ENCODE measurements at regions not wholly inside any gene's neighbourhood (a gene's known extent, or its start where the extent isn't known, plus 50 kb on each side); places are given as distances from the start of the nearest gene placed in this dataset.

- Histone ChIP-seq H3K27ac (ENCODE audit: low read depth, low read length) (no peak overlapping the region), H3K36me3 (ENCODE audit: insufficient read depth, low read length) (no peaks in the 10 kb centered on the region), H3K4me2 (ENCODE audit: low read length) (no peak overlapping the region), H3K79me2 (ENCODE audit: insufficient read depth, low read length) (no peaks in the 10 kb centered on the region), H4K20me1 (ENCODE audit: insufficient read depth, low read length) (no peaks in the 10 kb centered on the region), H3K9me3 (ENCODE audit: insufficient read depth, low read depth, low read length) (no peaks in the 10 kb centered on the region), H3K4me1 (ENCODE audit: insufficient read depth, low read length) (no peaks in the 10 kb centered on the region), H3K27me3 (ENCODE audit: insufficient read depth, low read length) (no peaks in the 10 kb centered on the region), H3K9ac (ENCODE audit: low read length) (no peak overlapping the region), H2AFZ (ENCODE audit: low read depth, low read length) (no peak overlapping the region), H3K4me3 (ENCODE audit: insufficient read depth, low read depth, low read length) (no peak overlapping the region)
- no peak for DNase-seq (ENCODE audit: low read depth)
- Mint-ChIP-seq H3K9me3 (ENCODE audit: unreplicated experiment) (no peaks in the 10 kb centered on the region), H3K27ac (ENCODE audit: unreplicated experiment) (no peak overlapping the region), H3K4me3 (ENCODE audit: unreplicated experiment) (no peak overlapping the region), H3K36me3 (ENCODE audit: low read depth, unreplicated experiment) (no peaks in the 10 kb centered on the region), H3K4me1 (ENCODE audit: low read depth, unreplicated experiment) (no peaks in the 10 kb centered on the region), H3K27me3 (ENCODE audit: low read depth, unreplicated experiment) (peaks cover 3% of the 10 kb centered on the region)
- FAIRE-seq = no peak
- TF ChIP-seq CTCF (IDR thresholded peaks at IDR 0.05; ENCODE audit: insufficient read depth, low read depth, low read length) (no peak), EZH2 (IDR thresholded peaks at IDR 0.05; ENCODE audit: insufficient read depth, low read length) (no peak)
These were observed 98.9 kb upstream of the SGCG start for GRCh38 chr13:23081901-23082300.

GRCh38 chr13:23086968-23087623 lies 93.7 kb upstream of the SGCG start:
- H3K9me3 ChIP-seq (ENCODE audit: insufficient read depth, low read depth, low read length) = no peaks in the 10 kb centered on the region
- H3K79me2 ChIP-seq (ENCODE audit: insufficient read depth, low read length) = no peaks in the 10 kb centered on the region
- H3K9ac ChIP-seq (ENCODE audit: low read length) = no peak overlapping the region
- Mint-ChIP-seq H3K4me3 (ENCODE audit: unreplicated experiment) (no peak overlapping the region), H3K36me3 (ENCODE audit: low read depth, unreplicated experiment) (no peaks in the 10 kb centered on the region), H3K27ac (ENCODE audit: unreplicated experiment) (no peak overlapping the region), H3K9me3 (ENCODE audit: unreplicated experiment) (no peaks in the 10 kb centered on the region), H3K4me1 (ENCODE audit: low read depth, unreplicated experiment) (no peaks in the 10 kb centered on the region), H3K27me3 (ENCODE audit: low read depth, unreplicated experiment) (no peaks in the 10 kb centered on the region)
- H3K4me2 ChIP-seq (ENCODE audit: low read length) = no peak overlapping the region
- no peak overlapping the region for H3K4me3 ChIP-seq (ENCODE audit: insufficient read depth, low read depth, low read length)
- DNase-seq (ENCODE audit: low read depth) (no peak), FAIRE-seq (no peak)
- H3K4me1 ChIP-seq (ENCODE audit: insufficient read depth, low read length) = no peaks in the 10 kb centered on the region
- no peaks in the 10 kb centered on the region for H3K27me3 ChIP-seq (ENCODE audit: insufficient read depth, low read length)
- H2AFZ ChIP-seq (ENCODE audit: low read depth, low read length) = no peak overlapping the region
- TF ChIP-seq CTCF (IDR thresholded peaks at IDR 0.05; ENCODE audit: insufficient read depth, low read depth, low read length) (no peak), EZH2 (IDR thresholded peaks at IDR 0.05; ENCODE audit: insufficient read depth, low read length) (no peak)
- no peak overlapping the region for H3K27ac ChIP-seq (ENCODE audit: low read depth, low read length)
- no peaks in the 10 kb centered on the region for H3K36me3 ChIP-seq (ENCODE audit: insufficient read depth, low read length)
- no peaks in the 10 kb centered on the region for H4K20me1 ChIP-seq (ENCODE audit: insufficient read depth, low read length)

GRCh38 chr13:23087880-23088279 lies 92.9 kb upstream of the SGCG start:
- H4K20me1 ChIP-seq (ENCODE audit: insufficient read depth, low read length) = no peaks in the 10 kb centered on the region

More at GRCh38 chr13:23087880-23088279, 92.9 kb upstream of the SGCG start:
- no peaks in the 10 kb centered on the region for H3K36me3 ChIP-seq (ENCODE audit: insufficient read depth, low read length)
- Mint-ChIP-seq H3K4me1 (ENCODE audit: low read depth, unreplicated experiment) (no peaks in the 10 kb centered on the region), H3K9me3 (ENCODE audit: unreplicated experiment) (no peaks in the 10 kb centered on the region), H3K4me3 (ENCODE audit: unreplicated experiment) (no peak overlapping the region), H3K27ac (ENCODE audit: unreplicated experiment) (no peak overlapping the region), H3K36me3 (ENCODE audit: low read depth, unreplicated experiment) (no peaks in the 10 kb centered on the region), H3K27me3 (ENCODE audit: low read depth, unreplicated experiment) (no peaks in the 10 kb centered on the region)
- no peaks in the 10 kb centered on the region for H3K9me3 ChIP-seq (ENCODE audit: insufficient read depth, low read depth, low read length)
- no peak overlapping the region for H3K4me3 ChIP-seq (ENCODE audit: insufficient read depth, low read depth, low read length)
- no peak overlapping the region for H3K9ac ChIP-seq (ENCODE audit: low read length)
- no peaks in the 10 kb centered on the region for H3K27me3 ChIP-seq (ENCODE audit: insufficient read depth, low read length)
- no peak overlapping the region for H3K4me2 ChIP-seq (ENCODE audit: low read length)
- H3K79me2 ChIP-seq (ENCODE audit: insufficient read depth, low read length) = no peaks in the 10 kb centered on the region
- TF ChIP-seq CTCF (IDR thresholded peaks at IDR 0.05; ENCODE audit: insufficient read depth, low read depth, low read length) = peak; percentile 9
- no peak for TF ChIP-seq EZH2 (IDR thresholded peaks at IDR 0.05; ENCODE audit: insufficient read depth, low read length)
- FAIRE-seq = no peak
- H3K27ac ChIP-seq (ENCODE audit: low read depth, low read length) = no peak overlapping the region
- H3K4me1 ChIP-seq (ENCODE audit: insufficient read depth, low read length) = no peaks in the 10 kb centered on the region
- DNase-seq (ENCODE audit: low read depth) = no peak
- H2AFZ ChIP-seq (ENCODE audit: low read depth, low read length) = no peak overlapping the region
